ENCODE measurements at regions not wholly inside any gene's neighbourhood (a gene's known extent, or its start where the extent isn't known, plus 50 kb on each side); places are given as distances from the start of the nearest gene placed in this dataset.

- TF ChIP-seq TAF1 (IDR thresholded peaks at IDR 0.05; ENCODE audit: borderline replicate concordance, low read depth, low read length) (no peak), POLR2A (IDR thresholded peaks at IDR 0.05; ENCODE audit: low read depth, low read length) (no peak)
Observed at GRCh38 chr11:32028201-32028600, 62.7 kb upstream of the RCN1 start.

All from GM12892 (cell line).